Smooth muscle cell (in vitro differentiated cells): ENCODE measurements at regions not wholly inside any gene's neighbourhood (a gene's known extent, or its start where the extent isn't known, plus 50 kb on each side); places are given as distances from the start of the nearest gene placed in this dataset.

Experiments
- DNase-seq: peaks from one replicate; lab custom pipeline; 2025; ENCODE audit not compliant: unreplicated experiment; lab: John Stamatoyannopoulos, UW
- H2AFZ ChIP-seq: fragments of 200-600 bp; sonication (generic); 2 replicates; pipeline ENCODE4 v1.6.0; 2016; ENCODE audit warnings: antibody characterized with exemption, low read depth, mild to moderate bottlenecking
- H3F3A ChIP-seq: fragments of 200-600 bp; sonication (generic); 2 replicates; pipeline ENCODE4 v1.6.0; 2017; ENCODE audit warnings: antibody characterized with exemption, low read depth
- H3K27ac ChIP-seq: fragments of 200-600 bp; sonication (generic); 2 replicates; pipeline ENCODE4 v1.5.1; 2016; ENCODE audit warnings: low read depth, mild to moderate bottlenecking
- H3K27me3 ChIP-seq: fragments of 200-600 bp; sonication (generic); 2 replicates; pipeline ENCODE4 v1.6.1; 2016; ENCODE audit warnings: low read depth, mild to moderate bottlenecking
- H3K36me3 ChIP-seq: fragments of 200-600 bp; sonication (generic); 2 replicates; pipeline ENCODE4 v1.5.1; 2016; ENCODE audit warnings: low read depth
- H3K4me1 ChIP-seq: fragments of 200-600 bp; sonication (generic); 2 replicates; pipeline ENCODE4 v1.5.1; 2016; ENCODE audit warnings: low read depth
- H3K4me2 ChIP-seq: fragments of 200-600 bp; sonication (generic); 2 replicates; pipeline ENCODE4 v1.6.0; 2016; ENCODE audit warnings: mild to moderate bottlenecking
- H3K4me3 ChIP-seq: fragments of 200-600 bp; sonication (generic); 2 replicates; pipeline ENCODE4 v1.5.1; 2016; ENCODE audit warnings: mild to moderate bottlenecking
- H3K79me2 ChIP-seq: fragments of 200-600 bp; sonication (generic); 2 replicates; pipeline ENCODE4 v1.6.0; 2016; ENCODE audit warnings: low read depth, mild to moderate bottlenecking
- H3K9ac ChIP-seq: fragments of 200-600 bp; sonication (generic); 2 replicates; pipeline ENCODE4 v1.6.0; 2016; ENCODE audit warnings: low read depth
- H3K9me3 ChIP-seq: fragments of 200-600 bp; sonication (generic); replicated peaks from 2 replicates; pipeline ENCODE4 v1.5.1; 2016; ENCODE audit warnings: low read depth
- H4K20me1 ChIP-seq: fragments of 200-600 bp; sonication (generic); 2 replicates; pipeline ENCODE4 v1.6.0; 2016; ENCODE audit warnings: low read depth
- WGBS: methylation state at CpG from one replicate; pipeline ENCODE4 v1.1.7; 2016; ENCODE audit warnings: low lambda C conversion rate; 5-methylcytosine and 5-hydroxymethylcytosine counted together
- TF ChIP-seq, protein P1 (sequence below): fragments of 200-600 bp; sonication (generic); IDR thresholded peaks from 2 replicates; pipeline ENCODE4 v1.5.1; 2017; ENCODE audit warnings: borderline replicate concordance, mild to moderate bottlenecking, antibody characterized with exemption; ENCODE audit not compliant: insufficient read depth, poor library complexity, severe bottlenecking

DNA sequence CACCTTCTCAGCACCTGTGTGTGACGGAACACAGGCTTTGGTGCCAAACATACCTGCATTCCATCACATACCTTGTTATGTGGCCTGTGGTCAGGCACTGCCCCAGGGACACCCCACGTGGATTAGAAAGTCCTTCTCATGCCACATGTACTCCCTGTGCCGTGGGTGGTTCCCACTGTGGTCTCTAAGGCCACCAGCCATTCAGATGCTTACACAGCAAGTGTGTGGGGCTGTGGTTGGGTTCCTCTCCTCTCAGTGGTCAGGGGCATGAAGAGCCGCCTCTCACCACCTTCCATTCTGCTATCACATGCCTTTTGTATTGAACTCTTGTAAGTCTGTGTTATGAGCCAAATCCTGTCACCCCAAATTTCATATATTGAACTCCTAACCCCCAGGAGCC, 85.1 kb upstream of the IGFBP3 start:
- H3K9ac ChIP-seq: no peak overlapping the region
- no peaks in the 10 kb centered on the region for H3K27me3 ChIP-seq
- no peak overlapping the region for H3K4me3 ChIP-seq
- no peak overlapping the region for H3K4me2 ChIP-seq
- no peaks in the 10 kb centered on the region for H3K79me2 ChIP-seq
- no peaks in the 10 kb centered on the region for H3F3A ChIP-seq
- no peak for DNase-seq
- 93% methylated on average over 4 of the region's 4 CpGs for WGBS
- no peak overlapping the region for H2AFZ ChIP-seq
- H4K20me1 ChIP-seq: no peaks in the 10 kb centered on the region
- no peak overlapping the region for H3K27ac ChIP-seq
- no peaks in the 10 kb centered on the region for H3K4me1 ChIP-seq
- no peaks in the 10 kb centered on the region for H3K9me3 ChIP-seq
- no peaks in the 10 kb centered on the region for H3K36me3 ChIP-seq
- TF ChIP-seq, protein P1, sequence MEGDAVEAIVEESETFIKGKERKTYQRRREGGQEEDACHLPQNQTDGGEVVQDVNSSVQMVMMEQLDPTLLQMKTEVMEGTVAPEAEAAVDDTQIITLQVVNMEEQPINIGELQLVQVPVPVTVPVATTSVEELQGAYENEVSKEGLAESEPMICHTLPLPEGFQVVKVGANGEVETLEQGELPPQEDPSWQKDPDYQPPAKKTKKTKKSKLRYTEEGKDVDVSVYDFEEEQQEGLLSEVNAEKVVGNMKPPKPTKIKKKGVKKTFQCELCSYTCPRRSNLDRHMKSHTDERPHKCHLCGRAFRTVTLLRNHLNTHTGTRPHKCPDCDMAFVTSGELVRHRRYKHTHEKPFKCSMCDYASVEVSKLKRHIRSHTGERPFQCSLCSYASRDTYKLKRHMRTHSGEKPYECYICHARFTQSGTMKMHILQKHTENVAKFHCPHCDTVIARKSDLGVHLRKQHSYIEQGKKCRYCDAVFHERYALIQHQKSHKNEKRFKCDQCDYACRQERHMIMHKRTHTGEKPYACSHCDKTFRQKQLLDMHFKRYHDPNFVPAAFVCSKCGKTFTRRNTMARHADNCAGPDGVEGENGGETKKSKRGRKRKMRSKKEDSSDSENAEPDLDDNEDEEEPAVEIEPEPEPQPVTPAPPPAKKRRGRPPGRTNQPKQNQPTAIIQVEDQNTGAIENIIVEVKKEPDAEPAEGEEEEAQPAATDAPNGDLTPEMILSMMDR: no peak

DNA sequence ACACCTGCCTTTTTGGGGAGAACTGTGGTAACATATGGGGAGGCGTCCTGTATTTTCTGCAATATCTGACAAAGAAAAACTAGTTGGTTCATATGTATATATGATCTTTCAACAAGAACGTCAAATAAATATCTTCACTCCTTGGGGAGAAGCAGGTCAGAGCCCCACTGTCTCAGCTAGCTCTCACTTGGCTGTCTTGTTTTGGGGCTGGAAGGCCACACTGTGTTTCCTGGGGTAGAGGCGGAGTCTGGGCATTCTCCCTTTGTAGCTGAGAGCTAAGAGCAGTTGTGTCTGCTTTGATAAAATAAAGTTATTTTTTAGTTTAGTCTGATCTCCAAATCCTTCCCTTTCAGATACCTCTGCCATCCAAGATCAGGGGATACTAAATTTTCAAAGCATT, 83.9 kb upstream of the IGFBP3 start:
- H2AFZ ChIP-seq: no peak overlapping the region
- H3K79me2 ChIP-seq: no peaks in the 10 kb centered on the region
- no peaks in the 10 kb centered on the region for H3F3A ChIP-seq
- H3K36me3 ChIP-seq: no peaks in the 10 kb centered on the region
- no peak overlapping the region for H3K4me2 ChIP-seq
- no peaks in the 10 kb centered on the region for H3K4me1 ChIP-seq
- no peak for DNase-seq
- H3K9me3 ChIP-seq: no peaks in the 10 kb centered on the region
- no peak overlapping the region for H3K27ac ChIP-seq
- H4K20me1 ChIP-seq: no peaks in the 10 kb centered on the region
- H3K27me3 ChIP-seq: no peaks in the 10 kb centered on the region
- 94% methylated on average over 3 of the region's 3 CpGs for WGBS
- H3K9ac ChIP-seq: no peak overlapping the region
- H3K4me3 ChIP-seq: no peak overlapping the region
- TF ChIP-seq, protein P1: no peak

DNA sequence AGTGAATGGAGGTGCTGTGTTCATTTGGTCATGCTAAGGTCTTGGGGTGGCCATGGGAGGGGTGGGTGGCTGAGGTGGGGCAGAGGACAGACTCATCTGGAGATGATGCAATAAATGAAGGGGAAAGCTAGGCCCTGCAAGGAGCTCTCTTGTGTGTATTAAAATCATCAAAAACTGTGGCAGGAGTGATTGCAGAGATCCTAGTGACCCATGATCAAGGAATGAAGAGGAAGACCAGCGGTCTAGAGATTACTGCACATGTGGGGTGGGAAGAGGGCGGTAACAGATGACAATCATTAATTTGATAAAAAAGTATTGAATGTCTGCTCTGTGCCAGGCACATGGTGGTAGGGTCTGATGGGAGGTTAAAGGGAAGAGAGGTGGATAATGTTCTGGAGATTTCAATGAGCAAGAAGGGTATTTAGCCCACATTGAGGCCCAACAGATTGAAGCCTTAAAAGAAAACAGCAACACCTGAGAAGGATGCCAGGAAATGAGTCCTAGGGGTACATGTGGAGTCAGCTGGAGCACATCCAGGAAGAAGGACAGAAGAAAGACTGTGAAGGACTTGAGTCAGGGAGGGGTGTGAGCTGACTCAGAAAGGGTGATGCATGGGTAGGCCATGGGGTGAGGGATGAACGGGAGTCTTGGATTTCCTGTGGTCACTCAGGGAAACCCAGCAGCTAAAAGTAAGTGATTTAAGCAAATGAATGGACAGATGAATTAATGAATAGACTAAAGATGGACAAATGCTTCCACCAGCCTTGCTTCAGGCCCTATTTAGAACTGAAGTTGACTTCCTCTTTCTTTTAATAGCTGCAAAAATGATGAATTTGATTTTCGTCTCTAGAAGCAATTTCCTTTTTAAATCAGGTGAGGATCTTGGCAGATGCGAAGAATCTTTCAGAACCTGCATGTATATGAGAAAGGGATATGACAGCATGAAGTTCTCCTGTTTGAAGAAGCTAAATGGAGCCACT, 83.1 kb upstream of the IGFBP3 start:
- Histone ChIP-seq H3K79me2 (no peaks in the 10 kb centered on the region), H2AFZ (no peak overlapping the region), H3K27ac (no peak overlapping the region), H4K20me1 (no peaks in the 10 kb centered on the region), H3K9me3 (no peaks in the 10 kb centered on the region), H3F3A (no peaks in the 10 kb centered on the region), H3K4me1 (no peaks in the 10 kb centered on the region), H3K27me3 (no peaks in the 10 kb centered on the region), H3K4me2 (no peak overlapping the region), H3K9ac (no peak overlapping the region), H3K36me3 (no peaks in the 10 kb centered on the region), H3K4me3 (no peak overlapping the region)
- TF ChIP-seq, protein P1: no peak
- no peak for DNase-seq
- WGBS: 64% methylated on average over 5 of the region's 5 CpGs
